ENCODE measurements at regions not wholly inside any gene's neighbourhood (a gene's known extent, or its start where the extent isn't known, plus 50 kb on each side); places are given as distances from the start of the nearest gene placed in this dataset.

DNA sequence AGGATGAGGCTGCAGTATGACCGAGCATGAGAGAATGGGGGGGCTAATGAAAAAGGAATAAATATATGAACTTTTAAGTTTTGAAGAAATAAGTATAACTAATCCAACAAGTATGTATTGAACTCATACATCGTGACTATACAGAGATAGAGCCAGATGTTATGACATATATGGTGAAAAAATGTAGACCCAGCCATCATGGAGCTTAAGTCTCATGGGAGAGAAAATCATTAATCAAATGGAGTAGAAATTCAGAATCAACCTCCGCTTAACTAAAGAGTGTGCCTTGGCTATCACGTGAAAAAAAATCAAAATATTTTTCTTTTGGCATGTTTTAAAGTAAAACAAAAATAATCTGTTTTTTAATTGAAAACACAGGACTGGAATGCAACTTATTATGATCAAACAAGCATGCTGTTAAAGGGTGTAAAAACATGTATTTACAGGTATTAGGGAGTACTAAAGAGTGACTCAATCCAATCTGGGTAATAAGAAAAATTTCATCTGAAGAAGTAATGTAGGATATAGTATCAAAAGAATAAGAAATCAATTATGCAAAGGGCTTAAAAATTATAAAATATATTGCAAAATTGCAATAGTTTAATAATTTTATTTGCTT is 868.5 kb upstream of the NUDT12 start:
- CTCF ChIA-PET (ENCODE audit: unreplicated experiment), result no interaction called here
- TF ChIP-seq EZH2phosphoT487 (IDR thresholded peaks at IDR 0.05; ENCODE audit: borderline replicate concordance, low read depth, low read length) (no peak), CTCF (conservative IDR thresholded peaks at IDR 0.05; ENCODE audit: low read length) (no peak)
- no peaks in the 10 kb centered on the region for H3K79me2 ChIP-seq (ENCODE audit: insufficient read depth, low read depth, low read length)

GRCh38 chr5:104429911-104430310 is 867.3 kb upstream of the NUDT12 start:
- Histone ChIP-seq H3K4me3 (ENCODE audit: low read depth, low read length, poor library complexity, severe bottlenecking) (no peak overlapping the region), H3K4me2 (ENCODE audit: low read length) (no peak overlapping the region), H3K4me1 (ENCODE audit: insufficient read depth, low read length, poor library complexity, severe bottlenecking) (no peaks in the 10 kb centered on the region), H3K79me2 (ENCODE audit: insufficient read depth, low read depth, low read length) (no peaks in the 10 kb centered on the region), H2AFZ (ENCODE audit: low read length) (no peak overlapping the region), H3K9me2 (ENCODE audit: insufficient read depth, low read length) (no peaks in the 10 kb centered on the region), H3K27ac (ENCODE audit: low read depth, low read length, poor library complexity, severe bottlenecking) (no peak overlapping the region), H3K36me3 (ENCODE audit: insufficient read depth, low read length) (no peaks in the 10 kb centered on the region), H3K9me3 (ENCODE audit: low read length) (no peaks in the 10 kb centered on the region), H4K20me1 (ENCODE audit: insufficient read depth, low read length) (no peaks in the 10 kb centered on the region)
- TF ChIP-seq EZH2phosphoT487 (IDR thresholded peaks at IDR 0.05; ENCODE audit: borderline replicate concordance, low read depth, low read length), result no peak
- TF ChIP-seq CTCF (conservative IDR thresholded peaks at IDR 0.05; ENCODE audit: low read length), result no peak
- CTCF ChIA-PET (ENCODE audit: unreplicated experiment), result no interaction called here
- POLR2A ChIA-PET, result interaction anchor here (0.6 to 1.2 kb wide), 2 partner anchors 13 to 98 kb away, joined by 3 to 5 read pairs; no protein-coding TSS in a partner anchor
- no TSS peak for BruUV-seq (replicated peaks)
- intact Hi-C loops (cut with micrococcal nuclease; ENCODE audit: unreplicated experiment), result no loop called here
- DNase-seq (ENCODE audit: low spot score), result no peak

More for the DNA sequence above, 868.5 kb upstream of the NUDT12 start:
- Histone ChIP-seq H3K36me3 (ENCODE audit: insufficient read depth, low read length) (no peaks in the 10 kb centered on the region), H2AFZ (ENCODE audit: low read length) (no peak overlapping the region), H3K9me2 (ENCODE audit: insufficient read depth, low read length) (no peaks in the 10 kb centered on the region), H4K20me1 (ENCODE audit: insufficient read depth, low read length) (no peaks in the 10 kb centered on the region), H3K4me1 (ENCODE audit: insufficient read depth, low read length, poor library complexity, severe bottlenecking) (no peaks in the 10 kb centered on the region), H3K9me3 (ENCODE audit: low read length) (no peaks in the 10 kb centered on the region), H3K27ac (ENCODE audit: low read depth, low read length, poor library complexity, severe bottlenecking) (no peak overlapping the region), H3K4me3 (ENCODE audit: low read depth, low read length, poor library complexity, severe bottlenecking) (no peak overlapping the region), H3K4me2 (ENCODE audit: low read length) (no peak overlapping the region)
- POLR2A ChIA-PET, result interaction anchor here (0.7 kb wide), 1 partner anchor 9 kb away, joined by 3 read pairs; no protein-coding TSS in a partner anchor
- intact Hi-C loops (cut with micrococcal nuclease; ENCODE audit: unreplicated experiment), result no loop called here
- BruUV-seq (replicated peaks), result no TSS peak
- DNase-seq (ENCODE audit: low spot score), result no peak

GRCh38 chr5:104421431-104421830 is 858.8 kb upstream of the NUDT12 start:
- ChIA-PET POLR2A (interaction anchor here (0.7 kb wide), 1 partner anchor 540 kb away, joined by 3 read pairs; no protein-coding TSS in a partner anchor), CTCF (ENCODE audit: unreplicated experiment) (no interaction called here)
- H2AFZ ChIP-seq (ENCODE audit: low read length), result no peak overlapping the region
- no TSS peak for BruUV-seq (replicated peaks)
- H3K27ac ChIP-seq (ENCODE audit: low read depth, low read length, poor library complexity, severe bottlenecking), result no peak overlapping the region
- H3K4me2 ChIP-seq (ENCODE audit: low read length), result no peak overlapping the region
- TF ChIP-seq CTCF (conservative IDR thresholded peaks at IDR 0.05; ENCODE audit: low read length) (no peak), EZH2phosphoT487 (IDR thresholded peaks at IDR 0.05; ENCODE audit: borderline replicate concordance, low read depth, low read length) (no peak)
- H4K20me1 ChIP-seq (ENCODE audit: insufficient read depth, low read length), result no peaks in the 10 kb centered on the region
- no peaks in the 10 kb centered on the region for H3K4me1 ChIP-seq (ENCODE audit: insufficient read depth, low read length, poor library complexity, severe bottlenecking)
- intact Hi-C loops (cut with micrococcal nuclease; ENCODE audit: unreplicated experiment), result no loop called here
- no peaks in the 10 kb centered on the region for H3K9me3 ChIP-seq (ENCODE audit: low read length)
- no peak for DNase-seq (ENCODE audit: low spot score)
- H3K36me3 ChIP-seq (ENCODE audit: insufficient read depth, low read length), result no peaks in the 10 kb centered on the region
- H3K79me2 ChIP-seq (ENCODE audit: insufficient read depth, low read depth, low read length), result no peaks in the 10 kb centered on the region
- H3K9me2 ChIP-seq (ENCODE audit: insufficient read depth, low read length), result no peaks in the 10 kb centered on the region
- no peak overlapping the region for H3K4me3 ChIP-seq (ENCODE audit: low read depth, low read length, poor library complexity, severe bottlenecking)
